ENCODE measurements at regions not wholly inside any gene's neighbourhood (a gene's known extent, or its start where the extent isn't known, plus 50 kb on each side); places are given as distances from the start of the nearest gene placed in this dataset.
"Not testable (repeated sequence)": the region's sequence is repeated elsewhere in the genome, so short reads cannot be mapped to it uniquely, and the experiment has no call there.

GRCh38 chr1:112067989-112068388 lies 78.5 kb upstream of the KCND3 start:
- no peak for DNase-seq
- ATAC-seq, result no peak
- H3K4me3 Mint-ChIP-seq, result no peak overlapping the region
- peaks cover 15% of the 10 kb centered on the region for H3K27me3 Mint-ChIP-seq (ENCODE audit: low read depth)
- peaks cover 2% of the 10 kb centered on the region for H3K9me3 Mint-ChIP-seq
- no peaks in the 10 kb centered on the region for H3K36me3 Mint-ChIP-seq (ENCODE audit: insufficient read depth)
- no peaks in the 10 kb centered on the region for H3K4me1 Mint-ChIP-seq (ENCODE audit: low read depth)

- ATAC-seq (no peak), DNase-seq (no peak)
- Mint-ChIP-seq H3K4me1 (ENCODE audit: low read depth) (no peaks in the 10 kb centered on the region), H3K36me3 (ENCODE audit: insufficient read depth) (no peaks in the 10 kb centered on the region), H3K9me3 (peaks cover 2% of the 10 kb centered on the region), H3K4me3 (no peak overlapping the region), H3K27me3 (ENCODE audit: low read depth) (peaks cover 4% of the 10 kb centered on the region)
Measured at GRCh38 chr1:112070677-112071076, 81.2 kb upstream of the KCND3 start.

- Mint-ChIP-seq H3K4me1 (ENCODE audit: low read depth) (no peaks in the 10 kb centered on the region), H3K9me3 (peaks cover 2% of the 10 kb centered on the region), H3K27me3 (ENCODE audit: low read depth) (peaks cover 6% of the 10 kb centered on the region), H3K36me3 (ENCODE audit: insufficient read depth) (no peaks in the 10 kb centered on the region), H3K4me3 (no peak overlapping the region)
- no peak for DNase-seq
- no peak for ATAC-seq
Measured at GRCh38 chr1:112074711-112075110, 85.2 kb upstream of the KCND3 start.

DNA sequence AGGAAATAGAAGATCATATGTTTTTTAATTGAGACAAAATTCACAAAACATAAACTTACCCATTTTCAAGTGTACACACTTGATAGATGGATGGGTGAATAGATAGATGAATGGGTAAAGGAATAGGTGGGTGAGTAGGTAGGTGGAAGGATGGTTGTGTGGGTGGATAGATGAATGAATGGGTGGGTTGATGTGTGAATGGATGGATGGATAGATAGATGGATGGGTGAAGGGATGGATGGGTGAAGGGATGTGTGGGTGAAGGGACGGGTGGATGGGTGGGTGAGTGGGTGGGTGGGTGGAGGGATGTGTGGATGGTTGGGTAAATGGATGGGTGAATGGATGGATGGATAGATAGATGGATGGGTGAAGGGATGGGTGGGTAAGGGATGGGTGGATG lies 86.1 kb upstream of the KCND3 start:
- ATAC-seq, result no peak
- H3K4me1 Mint-ChIP-seq (ENCODE audit: low read depth), result no peaks in the 10 kb centered on the region

GRCh38 chr1:112079446-112079845 lies 90.0 kb upstream of the KCND3 start:
- Mint-ChIP-seq H3K9me3 (no peaks in the 10 kb centered on the region), H3K4me3 (no peak overlapping the region), H3K27me3 (ENCODE audit: low read depth) (peaks cover 5% of the 10 kb centered on the region), H3K36me3 (ENCODE audit: insufficient read depth) (no peaks in the 10 kb centered on the region), H3K4me1 (ENCODE audit: low read depth) (no peaks in the 10 kb centered on the region)
- no peak for DNase-seq
- no peak for ATAC-seq

More for the DNA sequence above, 86.1 kb upstream of the KCND3 start:
- Mint-ChIP-seq H3K4me3 (no peak overlapping the region), H3K27me3 (ENCODE audit: low read depth) (peaks cover 6% of the 10 kb centered on the region), H3K9me3 (peaks cover 2% of the 10 kb centered on the region), H3K36me3 (ENCODE audit: insufficient read depth) (no peaks in the 10 kb centered on the region)
- no peak for DNase-seq

- DNase-seq (no peak), ATAC-seq (no peak)
- Mint-ChIP-seq H3K27me3 (ENCODE audit: low read depth) (peaks cover 8% of the 10 kb centered on the region), H3K36me3 (ENCODE audit: insufficient read depth) (no peaks in the 10 kb centered on the region), H3K4me3 (no peak overlapping the region), H3K4me1 (ENCODE audit: low read depth) (no peaks in the 10 kb centered on the region), H3K9me3 (no peaks in the 10 kb centered on the region)
Measured at GRCh38 chr1:112083487-112083886, 94.0 kb upstream of the KCND3 start.

DNA sequence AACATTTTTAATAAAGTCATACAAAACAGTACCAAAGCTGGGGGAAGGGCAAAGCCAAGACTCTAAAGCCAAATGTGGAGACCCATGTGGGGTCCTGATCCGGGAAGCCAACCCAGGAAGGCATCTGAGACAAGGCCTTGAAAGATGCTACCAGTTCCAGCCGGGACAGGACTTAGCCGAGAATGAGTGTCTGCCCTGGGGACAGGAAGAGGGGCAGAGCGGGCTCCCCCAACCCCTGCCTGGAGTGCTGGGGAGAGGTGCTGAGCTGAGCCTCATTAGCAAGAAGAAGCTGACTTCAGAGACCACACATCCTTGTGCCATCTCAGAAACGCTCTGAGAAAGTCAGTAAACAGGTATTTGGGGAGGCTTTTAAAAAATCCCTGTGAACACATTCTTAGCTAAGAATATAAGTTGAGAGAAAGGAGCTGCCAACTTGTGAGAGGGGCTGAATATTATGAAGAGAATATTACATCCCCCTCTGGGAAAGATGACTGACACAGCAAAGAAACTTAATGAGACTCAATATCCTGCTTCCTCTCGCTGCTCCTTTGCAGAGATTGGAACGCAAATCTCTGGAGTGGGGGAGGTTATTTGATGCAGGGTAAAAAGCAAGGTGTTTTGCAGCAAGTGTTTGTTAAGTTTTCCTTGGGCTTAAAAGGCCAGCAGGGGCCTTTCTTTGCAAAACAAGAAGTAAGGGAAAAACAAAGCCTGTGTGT lies 103.3 kb upstream of the KCND3 start:
- ATAC-seq (no peak), DNase-seq (no peak)
- Mint-ChIP-seq H3K36me3 (ENCODE audit: insufficient read depth) (no peaks in the 10 kb centered on the region), H3K27me3 (ENCODE audit: low read depth) (peaks cover 37% of the 10 kb centered on the region), H3K9me3 (no peaks in the 10 kb centered on the region), H3K4me1 (ENCODE audit: low read depth) (no peaks in the 10 kb centered on the region), H3K4me3 (no peak overlapping the region)

- H3K4me3 Mint-ChIP-seq, result no peak overlapping the region
- peaks cover 33% of the 10 kb centered on the region for H3K27me3 Mint-ChIP-seq (ENCODE audit: low read depth)
- no peaks in the 10 kb centered on the region for H3K36me3 Mint-ChIP-seq (ENCODE audit: insufficient read depth)
- H3K4me1 Mint-ChIP-seq (ENCODE audit: low read depth), result no peaks in the 10 kb centered on the region
- DNase-seq (no peak), ATAC-seq (no peak)
- no peaks in the 10 kb centered on the region for H3K9me3 Mint-ChIP-seq
Measured at GRCh38 chr1:112093372-112093694, 103.9 kb upstream of the KCND3 start.

- Mint-ChIP-seq H3K36me3 (ENCODE audit: insufficient read depth) (no peaks in the 10 kb centered on the region), H3K4me1 (ENCODE audit: low read depth) (no peaks in the 10 kb centered on the region), H3K27me3 (ENCODE audit: low read depth) (peaks cover 13% of the 10 kb centered on the region), H3K9me3 (no peaks in the 10 kb centered on the region), H3K4me3 (no peak overlapping the region)
- ATAC-seq (no peak), DNase-seq (no peak)
Measured at GRCh38 chr1:112099979-112100378, 110.5 kb upstream of the KCND3 start.

GRCh38 chr1:112105557-112105956 lies 116.1 kb upstream of the KCND3 start:
- Mint-ChIP-seq H3K4me1 (ENCODE audit: low read depth) (no peaks in the 10 kb centered on the region), H3K9me3 (no peaks in the 10 kb centered on the region)

GRCh38 chr1:112110031-112110430 lies 120.6 kb upstream of the KCND3 start:
- Mint-ChIP-seq H3K27me3 (ENCODE audit: low read depth) (peaks cover 22% of the 10 kb centered on the region), H3K4me3 (no peak overlapping the region), H3K4me1 (ENCODE audit: low read depth) (no peaks in the 10 kb centered on the region), H3K9me3 (peaks cover 8% of the 10 kb centered on the region), H3K36me3 (ENCODE audit: insufficient read depth) (no peaks in the 10 kb centered on the region)
- no peak for DNase-seq
- no peak for ATAC-seq

More at GRCh38 chr1:112105557-112105956, 116.1 kb upstream of the KCND3 start:
- Mint-ChIP-seq H3K27me3 (ENCODE audit: low read depth) (peaks cover 15% of the 10 kb centered on the region), H3K36me3 (ENCODE audit: insufficient read depth) (no peaks in the 10 kb centered on the region), H3K4me3 (no peak overlapping the region)
- ATAC-seq, result no peak
- no peak for DNase-seq

DNA sequence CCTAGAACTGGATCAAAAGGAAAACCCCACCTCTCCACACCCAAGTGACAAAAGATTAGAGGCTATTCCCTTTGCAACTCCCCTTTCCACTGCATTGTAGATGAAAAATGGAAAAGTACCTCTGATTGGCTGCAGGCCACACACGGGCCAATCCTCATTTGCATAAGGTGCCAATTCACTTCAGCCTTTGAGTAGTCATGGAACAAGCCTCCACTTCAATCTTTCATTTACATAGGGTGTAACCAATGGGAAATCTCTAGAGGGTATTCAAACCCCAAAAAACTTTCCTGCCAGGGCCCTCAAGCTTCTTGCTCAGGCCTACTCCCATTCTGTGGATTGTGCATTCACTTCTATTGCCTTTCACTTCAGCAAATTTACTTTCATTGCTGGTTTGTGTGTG lies 122.3 kb upstream of the KCND3 start:
- H3K36me3 Mint-ChIP-seq (ENCODE audit: insufficient read depth), result no peaks in the 10 kb centered on the region
- no peak for DNase-seq

GRCh38 chr1:112114540-112114939 lies 125.1 kb upstream of the KCND3 start:
- DNase-seq, result no peak
- H3K4me1 Mint-ChIP-seq (ENCODE audit: low read depth), result no peaks in the 10 kb centered on the region

More for the DNA sequence above, 122.3 kb upstream of the KCND3 start:
- H3K4me1 Mint-ChIP-seq (ENCODE audit: low read depth), result no peaks in the 10 kb centered on the region
- peaks cover 8% of the 10 kb centered on the region for H3K9me3 Mint-ChIP-seq
- H3K27me3 Mint-ChIP-seq (ENCODE audit: low read depth), result peaks cover 29% of the 10 kb centered on the region
- H3K4me3 Mint-ChIP-seq, result no peak overlapping the region
- no peak for ATAC-seq

DNA sequence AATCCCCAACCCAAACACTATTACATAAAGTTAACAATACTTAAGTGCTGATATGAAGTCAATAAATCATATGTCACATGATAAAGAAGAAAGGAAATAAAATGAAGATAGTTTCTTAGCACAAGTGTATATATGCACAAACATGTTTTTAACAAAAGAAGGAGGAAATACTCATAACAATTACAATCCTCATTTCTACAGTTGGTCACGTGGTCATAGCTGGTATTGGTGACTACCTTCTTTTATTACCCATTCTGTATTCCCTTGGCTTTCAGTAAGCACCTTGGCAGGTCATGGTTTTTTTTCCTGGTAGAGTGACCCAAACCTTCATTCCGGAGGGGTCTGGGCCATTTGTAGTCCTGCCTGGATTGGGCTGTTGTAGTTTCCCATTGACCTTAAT lies 137.1 kb upstream of the KCND3 start:
- Mint-ChIP-seq H3K4me1 (ENCODE audit: low read depth) (no peaks in the 10 kb centered on the region), H3K36me3 (ENCODE audit: insufficient read depth) (no peaks in the 10 kb centered on the region), H3K27me3 (ENCODE audit: low read depth) (peaks cover 3% of the 10 kb centered on the region), H3K4me3 (no peak overlapping the region), H3K9me3 (no peaks in the 10 kb centered on the region)
- DNase-seq, result no peak
- ATAC-seq, result no peak

More at GRCh38 chr1:112114540-112114939, 125.1 kb upstream of the KCND3 start:
- no peak for ATAC-seq
- H3K27me3 Mint-ChIP-seq (ENCODE audit: low read depth), result peaks cover 31% of the 10 kb centered on the region
- peaks cover 8% of the 10 kb centered on the region for H3K9me3 Mint-ChIP-seq
- H3K4me3 Mint-ChIP-seq, result no peak overlapping the region
- H3K36me3 Mint-ChIP-seq (ENCODE audit: insufficient read depth), result no peaks in the 10 kb centered on the region

GRCh38 chr1:112127606-112128005 lies 138.1 kb upstream of the KCND3 start:
- not testable (repeated sequence) for ATAC-seq; H3K9me3 Mint-ChIP-seq; H3K4me3 Mint-ChIP-seq; H3K36me3 Mint-ChIP-seq (ENCODE audit: insufficient read depth); H3K4me1 Mint-ChIP-seq (ENCODE audit: low read depth); DNase-seq; H3K27me3 Mint-ChIP-seq (ENCODE audit: low read depth)
